HG03139 (cell line): ENCODE measurements at regions not wholly inside any gene's neighbourhood (a gene's known extent, or its start where the extent isn't known, plus 50 kb on each side); places are given as distances from the start of the nearest gene placed in this dataset.

ENCODE experiments used
- ATAC-seq: cut with Tn5 transposase; IDR thresholded peaks from one replicate; pipeline ENCODE4 v1.9.1; 2021; ENCODE audit not compliant: unreplicated experiment

- ATAC-seq: no peak
Observed at GRCh38 chr5:4212981-4213819, 617.6 kb downstream of the IRX1 start.

GRCh38 chr5:4215143-4215542 is 619.5 kb downstream of the IRX1 start:
- no peak for ATAC-seq

- ATAC-seq: no peak
Observed at GRCh38 chr5:4216142-4216541, 620.5 kb downstream of the IRX1 start.

- no peak for ATAC-seq
Observed at GRCh38 chr5:4220016-4220415, 624.4 kb downstream of the IRX1 start.

- no peak for ATAC-seq
Observed at GRCh38 chr5:4221048-4221447, 625.4 kb downstream of the IRX1 start.

GRCh38 chr5:4222147-4222546 is 626.5 kb downstream of the IRX1 start:
- ATAC-seq: no peak

GRCh38 chr5:4222821-4223220 is 627.2 kb downstream of the IRX1 start:
- ATAC-seq: no peak

GRCh38 chr5:4225741-4226140 is 630.1 kb downstream of the IRX1 start:
- ATAC-seq: no peak

GRCh38 chr5:4226565-4226964 is 630.9 kb downstream of the IRX1 start:
- ATAC-seq: no peak

GRCh38 chr5:4228708-4229107 is 633.1 kb downstream of the IRX1 start:
- no peak for ATAC-seq

GRCh38 chr5:4229414-4230292 is 634.0 kb downstream of the IRX1 start:
- no peak for ATAC-seq

- ATAC-seq: no peak
Observed at GRCh38 chr5:4230471-4230785, 634.8 kb downstream of the IRX1 start.

- no peak for ATAC-seq
Observed at GRCh38 chr5:4230786-4231641, 635.4 kb downstream of the IRX1 start.

GRCh38 chr5:4232084-4232483 is 636.5 kb downstream of the IRX1 start:
- no peak for ATAC-seq

GRCh38 chr5:4233671-4234070 is 638.0 kb downstream of the IRX1 start:
- no peak for ATAC-seq

GRCh38 chr5:4243479-4244264 is 648.0 kb downstream of the IRX1 start:
- no peak for ATAC-seq

- no peak for ATAC-seq
Observed at GRCh38 chr5:4244306-4244705, 648.7 kb downstream of the IRX1 start.

- no peak for ATAC-seq
Observed at GRCh38 chr5:4245076-4245475, 649.4 kb downstream of the IRX1 start.

- no peak for ATAC-seq
Observed at GRCh38 chr5:4245511-4245910, 649.9 kb downstream of the IRX1 start.

- no peak for ATAC-seq
Observed at GRCh38 chr5:4246447-4246846, 650.8 kb downstream of the IRX1 start.

- no peak for ATAC-seq
Observed at GRCh38 chr5:4250254-4250653, 654.6 kb downstream of the IRX1 start.
